K562 (cell line): ENCODE measurements at regions not wholly inside any gene's neighbourhood (a gene's known extent, or its start where the extent isn't known, plus 50 kb on each side); places are given as distances from the start of the nearest gene placed in this dataset.
A peak's percentile ranks its signal among the peaks of the same experiment; 100 is the strongest.

ENCODE experiments used
- ATAC-seq: fragments of 200-7000 bp; cut with Tn5 transposase; 3 replicates; pipeline ENCODE4 v1.9.1; 2020; ENCODE audit warnings: moderate library complexity
- BruUV-seq: library from RNA; stranded (reverse); fragments of 400-500 nt; replicated peaks from 2 replicates; lab custom pipeline; 2021; lab: Mats Ljungman, UMichigan
- CTCF ChIA-PET: fragments of 300-600 bp; formaldehyde crosslinking; extraction: SDS; loops from one replicate; lab custom pipeline; 2021; ENCODE audit warnings: low intra/inter-chr PET ratio; lab: Yijun Ruan, JAX
- POLR2A ChIA-PET: fragments of 300-600, 350-650 bp; sonication (Branson Sonifier 250); formaldehyde crosslinking; extraction: SDS; loops from one replicate; lab custom pipeline; 2021; ENCODE audit warnings: antibody characterized with exemption, inconsistent platforms; lab: Yijun Ruan, JAX
- DNase-seq, 4 experiments: peaks; one replicate each; pipeline versions ENCODE4 v3.0.0 to v3.0.0-alpha.2; 2011 to 2018; ENCODE audit warnings: low spot score in 3 of 4, mixed read lengths in 3 of 4; ENCODE audit errors: extremely low read depth in 1 of 4
- FAIRE-seq: peaks from 2 replicates; lab custom pipeline; 2011; peaks lifted over from hg19 to GRCh38; lab: Jason Lieb, UNC
- H2AFZ ChIP-seq: 2 replicates; pipeline ENCODE4 v1.6.0; 2011; ENCODE audit warnings: low read depth, low read length, control low read depth, inconsistent platforms
- H3K27ac ChIP-seq: fragments of 200-600 bp; 3 replicates; pipeline ENCODE4 v1.8.0; 2011; ENCODE audit warnings: low read depth, mild to moderate bottlenecking, control low read depth, inconsistent platforms, low read length, moderate library complexity, mixed read lengths; ENCODE audit errors: extremely low read depth
- H3K27me3 ChIP-seq, 2 experiments: fragments of 300-600 bp in 1 of 2; 2 replicates in 1 of 2; 3 replicates in 1 of 2; pipeline versions ENCODE4 v1.6.0 to v1.8.0; 2011; ENCODE audit warnings: inconsistent platforms in 2 of 2, low read length in 2 of 2, mild to moderate bottlenecking in 1 of 2, mixed read lengths in 1 of 2, moderate library complexity in 1 of 2; ENCODE audit not compliant: control insufficient read depth in 2 of 2, insufficient read depth in 2 of 2
- H3K36me3 ChIP-seq: fragments of 300-600 bp; 3 replicates; pipeline ENCODE4 v1.8.0; 2011; ENCODE audit warnings: mild to moderate bottlenecking, low read length, inconsistent platforms; ENCODE audit not compliant: control insufficient read depth, insufficient read depth
- H3K4me1 ChIP-seq, 2 experiments: fragments of 200-600 bp in 1 of 2; replicated peaks in 1 of 2; 2 replicates in 1 of 2; 3 replicates in 1 of 2; pipeline versions ENCODE4 v1.5.1 to v1.8.0; 2011; ENCODE audit warnings: inconsistent platforms in 2 of 2, low read length in 2 of 2, mild to moderate bottlenecking in 1 of 2, mixed read lengths in 1 of 2, moderate library complexity in 1 of 2; ENCODE audit not compliant: control insufficient read depth in 2 of 2, insufficient read depth in 2 of 2
- H3K4me2 ChIP-seq: 2 replicates; pipeline ENCODE4 v1.6.1; 2011; ENCODE audit warnings: low read length, control low read depth, inconsistent platforms, mixed read lengths; ENCODE audit not compliant: insufficient read depth
- H3K4me3 ChIP-seq: fragments of 200-600 bp; sonication (generic), shearing (Covaris generic); 2 replicates; pipeline ENCODE4 v1.5.1; 2016; ENCODE audit warnings: control low read depth, inconsistent platforms
- H3K79me2 ChIP-seq: fragments of 200-600 bp; 3 replicates; pipeline ENCODE4 v1.8.0; 2011; ENCODE audit warnings: low read length, inconsistent platforms; ENCODE audit not compliant: control insufficient read depth, insufficient read depth
- H3K9ac ChIP-seq, 2 experiments: 2 replicates each; pipeline versions ENCODE4 v1.6.0 to v1.6.1; 2011; ENCODE audit warnings: low read depth in 2 of 2, low read length in 2 of 2, control low read depth in 1 of 2, inconsistent platforms in 1 of 2, mild to moderate bottlenecking in 1 of 2, mixed read lengths in 1 of 2; ENCODE audit not compliant: insufficient read depth in 1 of 2
- H3K9me1 ChIP-seq: one replicate; pipeline ENCODE4 v1.6.0; 2011; ENCODE audit warnings: inconsistent platforms, mild to moderate bottlenecking, low read length, moderate library complexity; ENCODE audit not compliant: control insufficient read depth, insufficient read depth
- H3K9me3 ChIP-seq: replicated peaks from 2 replicates; pipeline ENCODE4 v1.5.1; 2011; ENCODE audit warnings: low read depth, low read length, inconsistent platforms; ENCODE audit not compliant: control insufficient read depth, insufficient read depth
- H4K20me1 ChIP-seq: replicated peaks from 2 replicates; pipeline ENCODE4 v1.6.1; 2011; ENCODE audit warnings: low read length, inconsistent platforms, mixed read lengths; ENCODE audit not compliant: control insufficient read depth, insufficient read depth
- DMBX1 ChIP-seq: fragments of 250-450 bp; sonication (Bioruptor Pico); IDR thresholded peaks from 2 replicates; pipeline ENCODE4 v1.8.0; 2022; ENCODE audit warnings: inconsistent platforms, mild to moderate bottlenecking, moderate library complexity, borderline replicate concordance
- EGR1 ChIP-seq: fragments of 450-650 bp; conservative IDR thresholded peaks from 2 replicates; pipeline ENCODE4 v1.6.1; 2017; ENCODE audit warnings: mild to moderate bottlenecking
- FOXJ3 ChIP-seq: sonication (generic); formaldehyde crosslinking; IDR thresholded peaks from 2 replicates; pipeline ENCODE4 v1.4.0; 2020; ENCODE audit warnings: mild to moderate bottlenecking, missing genetic modification reagents
- FOXK1 ChIP-seq: sonication (generic); formaldehyde crosslinking; IDR thresholded peaks from 2 replicates; pipeline ENCODE4 v1.8.0; 2022; ENCODE audit warnings: missing genetic modification reagents, mild to moderate bottlenecking, borderline replicate concordance
- GATAD2A ChIP-seq: fragments of 450-650 bp; IDR thresholded peaks from 2 replicates; pipeline ENCODE4 v1.6.1; 2017
- JUND ChIP-seq, 2 experiments: IDR thresholded peaks; 2 replicates in 1 of 2; 3 replicates in 1 of 2; pipeline ENCODE4 v1.6.1; 2011; ENCODE audit warnings: borderline replicate concordance in 2 of 2, low read depth in 2 of 2, low read length in 2 of 2, improper control_type of control experiment in 1 of 2, missing biosample characterization in 1 of 2, missing genetic modification characterization in 1 of 2, missing genetic modification reagents in 1 of 2
- KDM1A ChIP-seq, 2 experiments: fragments of 450-650 bp; IDR thresholded peaks; 2 replicates each; pipeline ENCODE4 v1.6.1; 2016; ENCODE audit warnings: mild to moderate bottlenecking in 2 of 2
- MAFF ChIP-seq: IDR thresholded peaks from 2 replicates; pipeline ENCODE4 v1.6.1; 2012; ENCODE audit warnings: low read length, improper control_type of control experiment
- MIER1 ChIP-seq: fragments of 450-650 bp; IDR thresholded peaks from 2 replicates; pipeline ENCODE4 v1.6.1; 2016; ENCODE audit warnings: antibody characterized with exemption, mild to moderate bottlenecking, low read depth
- NFE2 ChIP-seq: IDR thresholded peaks from 2 replicates; pipeline ENCODE4 v1.6.1; 2014; ENCODE audit warnings: antibody characterized with exemption, low read depth
- NR2F6 ChIP-seq: fragments of 450-650 bp; formaldehyde crosslinking; IDR thresholded peaks from 2 replicates; pipeline ENCODE4 v1.4.0; 2020; ENCODE audit warnings: mild to moderate bottlenecking
- THRA ChIP-seq: fragments of 450-650 bp; IDR thresholded peaks from 2 replicates; pipeline ENCODE4 v1.6.1; 2017; ENCODE audit warnings: mild to moderate bottlenecking, moderate library complexity
- ZBTB26 ChIP-seq: fragments of 450-650 bp; formaldehyde crosslinking; IDR thresholded peaks from 2 replicates; pipeline ENCODE4 v1.4.0; 2022; ENCODE audit warnings: missing genetic modification characterization
- ZNF134 ChIP-seq: fragments of 250-450 bp; sonication (Bioruptor Pico); conservative IDR thresholded peaks from 2 replicates; pipeline ENCODE4 v1.4.0; 2020
- ZNF24 ChIP-seq: fragments of 450-650 bp; IDR thresholded peaks from 2 replicates; pipeline ENCODE4 v1.6.1; 2016
- ZNF696 ChIP-seq: fragments of 250-450 bp; sonication (Bioruptor Pico); conservative IDR thresholded peaks from 2 replicates; pipeline ENCODE4 v1.4.0; 2020; ENCODE audit warnings: mild to moderate bottlenecking, moderate library complexity
- WGBS: fragments of 100-300 bp; shearing (Covaris generic); methylation state at CpG from one replicate; pipeline ENCODE4 v1.1.6; 2016; ENCODE audit warnings: low coverage, mixed read lengths; ENCODE audit not compliant: insufficient coverage; ENCODE audit errors: missing lambda C conversion rate; 5-methylcytosine and 5-hydroxymethylcytosine counted together
- in situ Hi-C: fragments of 300-500 bp; cut with MboI; formaldehyde crosslinking; loops from 4 replicates; pipeline ENCODE4 v1.15.0; 2018; ENCODE audit warnings: inconsistent platforms, mixed read lengths
- intact Hi-C: fragments of 100-400 bp; cut with micrococcal nuclease; formaldehyde crosslinking; loops from 2 replicates; pipeline ENCODE4 v1.14.2; 2022

GRCh38 chr5:74289691-74290090 lies 350.8 kb downstream of the ENC1 start:
- CTCF ChIA-PET, result no interaction called here
- peak; percentile 10; the same call in 1 of the 2 replicates for TF ChIP-seq NFE2
- no peak for TF ChIP-seq ZNF696 (CRISPR knock-in tag)
- no peak overlapping the region for H3K4me3 ChIP-seq
- no peaks in the 10 kb centered on the region for H3K36me3 ChIP-seq
- DNase-seq (no peak), FAIRE-seq (no peak), ATAC-seq (no peak)
- no TSS peak for BruUV-seq
- H3K4me1 ChIP-seq, result no peaks in the 10 kb centered on the region
- H3K79me2 ChIP-seq, result no peaks in the 10 kb centered on the region
- no peak overlapping the region for H3K4me2 ChIP-seq
- no peak overlapping the region for H3K27ac ChIP-seq
- H3K9me1 ChIP-seq, result no peaks in the 10 kb centered on the region
- WGBS, result 0% methylated on average over 1 of the region's 1 CpG
- H3K27me3 ChIP-seq, result no peaks in the 10 kb centered on the region
- H2AFZ ChIP-seq, result no peak overlapping the region
- in situ Hi-C loops (no loop called here), intact Hi-C loops (no loop called here)
- POLR2A ChIA-PET, result interaction anchor here (0.7 kb wide), 1 partner anchor 1813 kb away, joined by 3 read pairs; no protein-coding TSS in a partner anchor
- H4K20me1 ChIP-seq, result no peaks in the 10 kb centered on the region
- H3K9me3 ChIP-seq, result no peaks in the 10 kb centered on the region
- no peak overlapping the region for H3K9ac ChIP-seq

- Histone ChIP-seq H3K27me3 (no peaks in the 10 kb centered on the region), H3K9me1 (no peaks in the 10 kb centered on the region), H3K9me3 (no peaks in the 10 kb centered on the region), H3K27ac (no peak overlapping the region), H3K9ac (no peak overlapping the region), H3K4me2 (no peak overlapping the region), H4K20me1 (no peaks in the 10 kb centered on the region), H3K4me3 (no peak overlapping the region), H3K79me2 (no peaks in the 10 kb centered on the region), H2AFZ (no peak overlapping the region), H3K36me3 (no peaks in the 10 kb centered on the region), H3K4me1 (no peaks in the 10 kb centered on the region)
- WGBS, result 2% methylated on average over 4 of the region's 4 CpGs
- in situ Hi-C loops, result no loop called here
- FAIRE-seq (no peak), DNase-seq (no peak), ATAC-seq (no peak)
- ChIA-PET POLR2A (interaction anchor here (0.7 kb wide), 1 partner anchor 1813 kb away, joined by 3 read pairs; no protein-coding TSS in a partner anchor), CTCF (no interaction called here)
- intact Hi-C loops, result no loop called here
- BruUV-seq, result no TSS peak
- no peak for TF ChIP-seq FOXK1 (CRISPR knock-in tag)
- TF ChIP-seq GATAD2A, result no peak
- TF ChIP-seq NR2F6 (CRISPR knock-in tag), result no peak
- TF ChIP-seq KDM1A (IDR thresholded peaks at IDR 0.05), result no peak
- no peak for TF ChIP-seq ZNF134
- TF ChIP-seq ZBTB26 (CRISPR knock-in tag), result no peak
- no peak for TF ChIP-seq THRA
- TF ChIP-seq DMBX1 (CRISPR knock-in tag), result no peak
- TF ChIP-seq FOXJ3 (CRISPR knock-in tag), result no peak
- TF ChIP-seq ZNF24, result no peak
- no peak for TF ChIP-seq JUND (IDR thresholded peaks at IDR 0.05; ENCODE audit: borderline replicate concordance, low read depth, low read length)
- no peak for TF ChIP-seq JUND (tag; IDR thresholded peaks at IDR 0.05; ENCODE audit: borderline replicate concordance, low read depth, low read length)
- no peak for TF ChIP-seq MAFF
- TF ChIP-seq EGR1, result no peak
- TF ChIP-seq MIER1, result no peak
Observed at GRCh38 chr5:74289238-74289637, 351.3 kb downstream of the ENC1 start.
